Left ventricle myocardium superior (tissue), 1 donor: ENCODE measurements at regions not wholly inside any gene's neighbourhood (a gene's known extent, or its start where the extent isn't known, plus 50 kb on each side); places are given as distances from the start of the nearest gene placed in this dataset.
"Not testable (repeated sequence)": the region's sequence is repeated elsewhere in the genome, so short reads cannot be mapped to it uniquely, and the experiment has no call there.

Experiments
- ATAC-seq: fragments of 200-7000 bp; cut with Tn5 transposase; one replicate; pipeline ENCODE4 v1.9.1; 2020; ENCODE audit warnings: mild to moderate bottlenecking, moderate library complexity
- DNase-seq: peaks from one replicate; pipeline ENCODE4 v3.0.0-alpha.2; 2020
- intact Hi-C: fragments of 100-400 bp; cut with micrococcal nuclease; formaldehyde crosslinking; loops from one replicate; pipeline ENCODE4 v1.11.0; 2022
- donor health status: DM: no; HTN: yes; CAD: no; lungs with severe emphysema.

DNA sequence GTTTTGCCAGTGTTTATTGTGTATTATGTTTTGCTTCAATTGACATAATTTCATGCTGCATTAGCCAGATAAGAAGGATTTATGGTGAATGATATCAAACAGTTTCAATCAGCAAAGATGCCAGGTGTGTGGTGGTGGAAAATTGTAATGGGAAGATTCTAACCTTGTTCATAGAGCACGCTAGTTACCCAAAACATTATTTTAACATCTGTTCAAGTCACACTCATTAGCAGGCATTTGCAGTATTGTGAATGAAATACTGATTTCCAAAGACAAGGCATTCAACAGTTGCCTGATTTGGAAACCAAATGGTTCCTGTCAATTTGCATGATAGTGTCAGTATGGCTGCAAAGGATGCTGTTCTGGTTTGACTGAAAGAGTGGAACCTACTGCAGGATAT lies 129.7 kb downstream of the EPC1 start:
- intact Hi-C loops = no loop called here
- DNase-seq (no peak), ATAC-seq (no peak)

- ATAC-seq, intact Hi-C loops, DNase-seq: not testable (repeated sequence)
Observed at GRCh38 chr10:32213838-32214237, 133.1 kb downstream of the EPC1 start.

- intact Hi-C loops = no loop called here
- ATAC-seq = no peak
- DNase-seq = no peak
Observed at GRCh38 chr10:32211046-32211363, 136.0 kb downstream of the EPC1 start.

DNA sequence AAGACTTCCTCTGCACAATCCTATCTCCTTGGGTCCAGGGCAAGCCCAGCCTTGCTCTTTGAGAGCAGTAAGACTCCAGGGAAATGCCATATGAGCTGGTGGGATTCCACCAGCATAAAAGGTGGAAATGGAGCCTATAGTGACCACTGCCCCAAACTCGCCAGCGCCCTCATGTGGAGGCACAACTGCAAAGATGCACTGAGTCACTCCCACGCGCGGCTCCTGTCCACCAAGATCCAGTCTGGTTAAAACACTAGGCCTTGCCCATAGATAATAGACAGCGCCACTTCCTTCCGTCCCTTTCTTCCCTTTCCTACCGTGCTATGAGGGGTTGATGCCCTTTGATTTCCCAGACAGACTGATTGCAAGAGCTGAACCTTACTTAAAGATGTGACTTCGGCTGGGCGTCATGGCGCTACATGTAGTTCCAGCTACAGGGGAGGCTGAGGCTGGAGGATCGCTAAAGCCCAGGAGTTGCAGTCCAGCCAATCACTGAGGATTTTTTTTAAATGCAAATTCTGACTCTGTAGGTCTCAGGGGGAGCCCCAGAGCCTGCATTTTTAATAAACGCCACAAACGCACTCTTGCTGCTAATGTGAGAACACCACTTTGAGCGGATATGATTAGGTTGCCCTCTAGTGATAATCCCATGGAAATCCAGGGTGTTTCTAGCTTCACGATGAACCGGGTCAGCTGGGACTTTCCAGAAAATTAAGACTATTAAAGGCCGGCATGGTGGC lies 136.5 kb downstream of the EPC1 start:
- DNase-seq (no peak), ATAC-seq (peak; percentile 65)
- intact Hi-C loops = no loop called here

GRCh38 chr10:32208005-32208404 lies 139.0 kb downstream of the EPC1 start:
- ATAC-seq, intact Hi-C loops, DNase-seq: not testable (repeated sequence)

- ATAC-seq (peak; percentile 39), DNase-seq (peak; percentile 61)
- intact Hi-C loops = no loop called here
Observed at GRCh38 chr10:32207544-32207943, 139.4 kb downstream of the EPC1 start.

DNA sequence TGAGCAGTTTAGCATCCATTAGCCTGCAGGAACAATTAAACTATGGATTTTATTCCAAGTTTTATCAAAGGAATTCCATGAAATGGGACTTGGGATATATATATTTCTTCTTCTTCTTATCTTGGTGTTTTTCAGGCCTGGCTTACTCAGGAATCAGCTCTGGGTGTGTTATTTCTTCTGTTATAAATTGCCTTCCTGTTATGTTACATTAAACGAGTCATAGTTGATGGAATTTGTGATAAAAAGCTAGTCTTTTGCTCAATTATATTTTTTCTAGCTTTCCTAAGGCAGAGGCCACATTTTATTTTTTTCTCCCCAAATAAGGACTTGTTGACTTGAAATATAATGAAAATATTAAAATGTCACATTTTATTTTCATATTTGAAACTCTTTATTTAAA lies 141.3 kb downstream of the EPC1 start:
- intact Hi-C loops = no loop called here
- ATAC-seq (no peak), DNase-seq (no peak)

DNA sequence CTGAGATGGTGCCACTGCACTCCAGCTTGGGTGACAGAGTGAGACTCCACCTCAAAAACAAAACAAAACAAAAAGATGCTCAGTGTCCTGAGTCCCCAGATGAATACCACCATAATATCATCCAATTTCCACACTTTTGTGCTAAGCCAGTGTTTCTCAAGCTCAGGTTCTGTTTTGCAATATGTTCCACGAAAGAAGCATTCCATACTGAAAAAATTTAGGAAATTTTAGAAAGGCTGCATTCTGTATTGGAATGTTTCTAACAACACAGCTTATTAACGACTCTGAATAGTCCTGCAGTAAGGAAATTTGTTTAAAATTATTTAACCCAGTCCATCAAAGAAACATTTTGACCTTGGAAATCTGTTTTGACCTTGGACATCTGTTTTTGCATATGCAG lies 142.4 kb downstream of the EPC1 start:
- ATAC-seq = no peak
- intact Hi-C loops = no loop called here

DNA sequence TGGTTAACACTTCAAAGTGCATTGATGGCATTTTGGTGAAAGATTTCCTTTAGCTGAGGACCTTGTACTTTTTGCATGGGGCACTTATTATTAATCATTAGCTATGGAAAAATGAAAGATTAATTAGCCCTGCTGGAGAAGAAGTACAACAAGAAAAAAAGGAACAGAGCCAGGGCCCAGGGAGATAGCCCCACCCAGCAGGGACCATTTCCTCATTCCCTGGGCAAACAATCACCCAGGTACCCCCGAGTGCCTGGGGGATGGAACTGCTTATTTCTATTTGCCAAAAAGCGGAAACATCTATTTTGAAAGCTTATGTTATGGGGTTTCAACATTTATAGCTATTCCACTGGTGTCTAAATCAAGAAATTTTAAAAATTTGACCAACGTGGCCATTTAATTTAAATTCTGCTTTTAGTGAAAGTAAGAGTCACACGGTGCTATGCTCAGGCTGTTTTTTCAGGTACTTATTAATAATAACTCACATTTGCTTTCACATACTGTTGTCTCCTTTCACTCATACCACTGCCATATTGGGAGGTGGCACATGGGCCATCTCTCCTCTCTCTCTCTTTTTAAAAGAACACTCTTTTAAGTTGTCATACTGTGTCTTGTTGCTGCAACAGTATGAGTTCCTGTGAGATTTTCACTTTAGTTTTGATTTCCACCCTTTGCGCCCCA lies 143.6 kb upstream of the KIF5B start:
- ATAC-seq (no peak), DNase-seq (no peak)
- intact Hi-C loops = no loop called here

More for the DNA sequence above, 142.4 kb downstream of the EPC1 start:
- no peak for DNase-seq

GRCh38 chr10:32197423-32197822 lies 141.2 kb upstream of the KIF5B start:
- no peak for ATAC-seq
- intact Hi-C loops = no loop called here
- DNase-seq = no peak

- ATAC-seq = no peak
- DNase-seq = no peak
- intact Hi-C loops = no loop called here
Observed at GRCh38 chr10:32190890-32191491, 134.8 kb upstream of the KIF5B start.

DNA sequence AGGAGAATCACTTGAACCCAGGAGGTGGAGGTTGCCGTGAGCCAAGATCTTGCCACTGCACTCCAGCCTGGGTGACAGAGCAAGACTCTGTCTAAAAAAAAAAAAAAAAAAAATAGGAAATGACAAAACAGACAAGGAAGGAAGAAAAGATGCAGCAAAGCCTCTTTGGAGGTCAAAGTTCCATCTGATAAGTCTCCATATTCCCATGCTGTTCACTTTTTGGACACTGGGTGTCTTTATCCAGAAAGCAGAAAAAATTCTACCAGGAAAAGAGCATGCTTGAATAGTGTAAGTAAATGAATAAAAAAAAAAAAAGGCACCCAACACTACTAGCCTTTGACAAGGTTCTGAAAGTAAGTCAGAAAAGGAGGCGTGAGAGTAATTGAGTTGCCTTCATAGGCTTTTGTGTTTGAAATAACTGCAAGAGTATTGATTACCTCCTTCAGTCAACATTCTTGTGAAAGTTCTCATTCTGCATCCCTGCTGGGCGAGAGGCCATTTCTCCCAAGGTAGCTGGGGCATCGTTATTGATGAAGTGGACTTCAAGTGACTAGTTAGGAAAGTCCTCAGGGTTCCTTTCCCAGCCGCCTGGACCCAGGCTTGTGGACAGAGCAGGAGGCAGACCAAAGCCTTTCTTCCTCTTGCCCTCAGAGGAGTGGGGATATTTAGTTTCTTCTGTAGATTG lies 133.3 kb upstream of the KIF5B start:
- DNase-seq = no peak
- intact Hi-C loops = no loop called here
- ATAC-seq = no peak

GRCh38 chr10:32188601-32189000 lies 132.4 kb upstream of the KIF5B start:
- DNase-seq, ATAC-seq, intact Hi-C loops: not testable (repeated sequence)

DNA sequence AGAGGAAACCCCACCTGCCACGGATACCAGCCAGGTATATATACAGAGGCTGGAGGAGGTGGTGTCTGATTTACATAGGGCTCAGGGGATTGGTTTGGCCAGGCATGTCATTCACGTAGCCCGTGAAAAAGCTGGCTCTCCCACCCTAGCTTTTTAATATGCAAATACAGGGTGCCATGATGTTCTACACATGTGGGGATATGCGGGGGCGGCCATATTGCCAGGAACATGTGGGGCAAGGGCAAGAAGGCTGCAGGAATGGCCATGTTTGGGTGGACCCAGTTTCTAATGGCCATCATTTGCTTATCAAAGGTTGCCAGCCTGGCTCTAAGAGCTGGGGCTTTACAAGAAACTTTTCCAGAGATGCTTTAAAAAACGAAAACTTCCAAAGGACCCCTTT lies 131.5 kb upstream of the KIF5B start:
- DNase-seq (no peak), ATAC-seq (no peak)
- intact Hi-C loops = no loop called here

GRCh38 chr10:32183652-32184051 lies 127.4 kb upstream of the KIF5B start:
- intact Hi-C loops, DNase-seq, ATAC-seq: not testable (repeated sequence)

GRCh38 chr10:32182476-32182875 lies 126.3 kb upstream of the KIF5B start:
- intact Hi-C loops = no loop called here
- ATAC-seq = no peak
- no peak for DNase-seq

DNA sequence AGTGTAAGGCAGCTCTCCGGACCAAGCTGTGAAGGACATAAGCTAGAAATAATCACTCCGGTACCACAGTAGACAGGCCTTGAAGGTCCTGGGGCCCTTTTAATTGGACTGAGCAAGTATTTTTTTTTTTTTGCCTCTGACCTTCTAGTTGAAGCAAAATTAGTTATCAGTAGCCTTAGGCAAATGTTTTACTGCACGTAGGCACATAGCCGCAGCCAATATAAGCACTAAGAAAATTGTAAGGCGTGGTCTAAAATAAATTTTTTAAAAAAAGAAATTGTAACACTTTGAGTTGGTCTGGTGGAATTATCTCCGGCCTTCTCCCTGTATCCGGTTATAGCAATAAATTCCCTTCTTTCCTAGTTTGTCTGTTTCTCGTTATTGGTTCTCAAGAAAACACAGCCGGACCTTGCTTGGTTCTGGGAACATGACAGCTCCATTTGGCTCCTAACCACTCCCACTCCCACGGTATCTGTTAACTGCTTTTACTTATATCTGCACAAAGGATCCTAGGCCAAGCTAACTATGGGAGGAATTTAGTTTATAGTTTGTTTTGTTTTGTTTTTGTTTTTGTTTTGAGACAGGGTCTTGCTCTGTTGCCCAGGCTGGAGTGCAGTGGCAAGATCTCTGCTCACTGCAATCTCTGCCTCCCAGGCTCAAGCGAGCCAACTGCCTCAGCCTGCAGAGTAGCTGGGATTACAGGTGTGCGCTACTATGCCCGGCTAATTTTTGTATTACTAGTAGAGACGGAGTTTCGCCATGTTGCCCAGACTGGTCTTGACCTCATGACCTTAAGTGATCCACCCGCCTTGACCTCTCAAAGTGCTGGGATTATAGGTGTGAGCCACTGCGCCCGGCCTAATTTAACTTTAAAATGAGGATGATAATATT lies 124.4 kb upstream of the KIF5B start:
- ATAC-seq (no peak), DNase-seq (no peak)
- intact Hi-C loops = no loop called here

DNA sequence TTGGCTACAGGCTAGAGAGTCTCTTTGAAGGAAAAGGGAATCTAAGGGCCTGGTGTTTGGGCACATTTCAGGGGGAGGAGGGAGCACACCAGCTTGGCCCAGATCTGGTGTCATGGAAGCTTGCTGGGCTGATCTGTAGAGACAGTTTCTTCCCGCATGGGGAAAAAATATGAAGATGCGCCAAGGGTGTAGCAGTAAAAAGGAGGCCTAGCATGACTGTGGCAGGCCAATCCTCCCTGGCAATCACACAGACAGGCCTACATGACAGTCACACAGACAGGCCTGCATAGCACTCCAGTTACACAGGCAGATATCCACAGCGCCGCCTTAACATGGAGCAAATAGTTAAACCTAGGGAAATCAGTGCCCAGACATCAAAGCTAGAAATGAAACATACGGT lies 123.6 kb upstream of the KIF5B start:
- DNase-seq = no peak
- intact Hi-C loops = no loop called here
- no peak for ATAC-seq

GRCh38 chr10:32177594-32177993 lies 121.4 kb upstream of the KIF5B start:
- ATAC-seq, intact Hi-C loops, DNase-seq: not testable (repeated sequence)
